Tibial nerve (tissue), 4 donors: ENCODE measurements at regions not wholly inside any gene's neighbourhood (a gene's known extent, or its start where the extent isn't known, plus 50 kb on each side); places are given as distances from the start of the nearest gene placed in this dataset.

Source experiments
- EP300 ChIP-seq, 2 donors: sonication (generic); formaldehyde crosslinking; IDR thresholded peaks; one replicate each; pipeline ENCODE4 v1.6.1; 2017; ENCODE audit warnings: antibody characterized with exemption in 2 of 2, mild to moderate bottlenecking in 1 of 2
- POLR2A ChIP-seq, 2 donors: fragments of 450-650 bp; IDR thresholded peaks; one replicate each; pipeline ENCODE4 v1.6.1; 2017; ENCODE audit warnings: antibody characterized with exemption in 2 of 2, mild to moderate bottlenecking in 2 of 2, moderate library complexity in 2 of 2
- TF ChIP-seq, protein P1 (sequence below), 5 experiments: fragments of 200-600 bp in 3 of 5; fragments of 450-650 bp in 2 of 5; sonication (generic) in 3 of 5; IDR thresholded peaks; one replicate each; pipeline ENCODE4 v1.5.1; 2016 to 2019; ENCODE audit warnings: antibody characterized with exemption in 5 of 5, mild to moderate bottlenecking in 3 of 5, moderate library complexity in 2 of 5

DNA sequence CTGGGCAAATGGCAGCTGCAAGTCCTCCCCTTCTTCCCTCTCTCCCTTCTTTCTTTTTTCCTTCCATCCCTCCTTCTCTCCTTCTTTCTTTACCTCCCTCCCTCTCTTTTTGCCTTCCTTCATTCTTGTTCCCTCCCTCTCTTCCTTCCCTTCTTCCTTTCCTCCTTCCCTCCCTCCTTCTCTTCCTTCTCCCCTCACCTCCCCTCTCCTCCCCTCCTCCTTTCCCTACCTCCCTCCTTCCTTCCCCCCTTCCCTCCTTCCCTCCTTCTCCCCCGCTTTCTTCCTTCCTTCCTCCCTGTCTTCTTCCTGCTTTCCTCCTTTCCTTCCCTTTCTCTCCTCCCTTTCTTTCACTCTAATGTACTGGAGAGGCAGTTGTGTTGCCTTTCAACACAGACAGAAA lies 110.8 kb upstream of the SALL1 start:
- TF ChIP-seq, protein P1, sequence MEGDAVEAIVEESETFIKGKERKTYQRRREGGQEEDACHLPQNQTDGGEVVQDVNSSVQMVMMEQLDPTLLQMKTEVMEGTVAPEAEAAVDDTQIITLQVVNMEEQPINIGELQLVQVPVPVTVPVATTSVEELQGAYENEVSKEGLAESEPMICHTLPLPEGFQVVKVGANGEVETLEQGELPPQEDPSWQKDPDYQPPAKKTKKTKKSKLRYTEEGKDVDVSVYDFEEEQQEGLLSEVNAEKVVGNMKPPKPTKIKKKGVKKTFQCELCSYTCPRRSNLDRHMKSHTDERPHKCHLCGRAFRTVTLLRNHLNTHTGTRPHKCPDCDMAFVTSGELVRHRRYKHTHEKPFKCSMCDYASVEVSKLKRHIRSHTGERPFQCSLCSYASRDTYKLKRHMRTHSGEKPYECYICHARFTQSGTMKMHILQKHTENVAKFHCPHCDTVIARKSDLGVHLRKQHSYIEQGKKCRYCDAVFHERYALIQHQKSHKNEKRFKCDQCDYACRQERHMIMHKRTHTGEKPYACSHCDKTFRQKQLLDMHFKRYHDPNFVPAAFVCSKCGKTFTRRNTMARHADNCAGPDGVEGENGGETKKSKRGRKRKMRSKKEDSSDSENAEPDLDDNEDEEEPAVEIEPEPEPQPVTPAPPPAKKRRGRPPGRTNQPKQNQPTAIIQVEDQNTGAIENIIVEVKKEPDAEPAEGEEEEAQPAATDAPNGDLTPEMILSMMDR (IDR thresholded peaks at IDR 0.05): no peak
- TF ChIP-seq EP300 (IDR thresholded peaks at IDR 0.05) (no peak), POLR2A (IDR thresholded peaks at IDR 0.05) (no peak)
